GM18499 (cell line): ENCODE measurements at regions not wholly inside any gene's neighbourhood (a gene's known extent, or its start where the extent isn't known, plus 50 kb on each side); places are given as distances from the start of the nearest gene placed in this dataset.

Source experiments
- ATAC-seq: cut with Tn5 transposase; IDR thresholded peaks from one replicate; pipeline ENCODE4 v1.9.1; 2021; ENCODE audit warnings: moderate number of reproducible peaks; ENCODE audit not compliant: insufficient read depth, unreplicated experiment

GRCh38 chr1:57966751-57967406 is 543.0 kb upstream of the DAB1 start:
- no peak for ATAC-seq

GRCh38 chr1:57966340-57966739 is 542.5 kb upstream of the DAB1 start:
- ATAC-seq = no peak

- no peak for ATAC-seq
Observed at GRCh38 chr1:57963581-57963980, 539.7 kb upstream of the DAB1 start.

GRCh38 chr1:57959531-57960241 is 535.8 kb upstream of the DAB1 start:
- ATAC-seq = no peak

- no peak for ATAC-seq
Observed at GRCh38 chr1:57957576-57957975, 533.7 kb upstream of the DAB1 start.

DNA sequence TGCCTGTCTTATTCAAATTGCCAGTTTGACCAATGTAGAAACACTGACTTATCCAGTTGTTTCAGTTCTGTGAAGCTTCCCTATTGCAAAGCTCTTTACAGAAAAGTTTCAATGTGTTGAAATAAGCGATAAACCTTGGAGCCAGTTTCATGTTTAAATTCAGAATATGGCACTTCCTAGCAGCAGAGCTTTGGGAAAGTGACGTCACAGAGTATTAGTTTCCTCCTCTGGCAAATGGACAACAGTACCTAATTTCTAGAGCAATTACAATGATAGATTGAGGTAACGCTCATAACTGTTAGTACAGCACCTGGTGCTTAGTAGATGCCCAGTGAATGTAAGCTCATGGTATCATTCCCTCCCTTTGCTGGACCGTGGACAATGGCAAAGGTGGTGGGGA is 527.5 kb upstream of the DAB1 start:
- ATAC-seq = no peak

- ATAC-seq = no peak
Observed at GRCh38 chr1:57949168-57949567, 525.3 kb upstream of the DAB1 start.

DNA sequence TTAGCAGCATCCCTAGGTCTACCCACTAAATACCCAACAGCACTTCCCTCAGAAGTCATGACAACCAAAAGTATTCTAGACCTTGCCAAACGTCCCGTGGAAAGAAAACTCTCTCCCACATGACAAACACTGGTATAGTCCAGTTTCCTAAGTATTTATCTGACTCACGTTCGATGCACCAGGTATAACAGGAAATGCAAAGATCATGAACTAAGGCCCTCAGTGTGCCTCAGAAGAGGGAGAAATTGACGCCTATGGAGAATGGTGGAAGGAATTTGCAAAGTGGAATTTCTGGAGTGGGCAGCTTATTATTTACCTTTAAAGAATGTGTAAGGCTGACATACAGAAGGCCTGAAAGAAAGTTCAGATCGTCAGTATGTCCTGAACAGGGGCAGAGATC is 523.6 kb upstream of the DAB1 start:
- ATAC-seq = no peak

DNA sequence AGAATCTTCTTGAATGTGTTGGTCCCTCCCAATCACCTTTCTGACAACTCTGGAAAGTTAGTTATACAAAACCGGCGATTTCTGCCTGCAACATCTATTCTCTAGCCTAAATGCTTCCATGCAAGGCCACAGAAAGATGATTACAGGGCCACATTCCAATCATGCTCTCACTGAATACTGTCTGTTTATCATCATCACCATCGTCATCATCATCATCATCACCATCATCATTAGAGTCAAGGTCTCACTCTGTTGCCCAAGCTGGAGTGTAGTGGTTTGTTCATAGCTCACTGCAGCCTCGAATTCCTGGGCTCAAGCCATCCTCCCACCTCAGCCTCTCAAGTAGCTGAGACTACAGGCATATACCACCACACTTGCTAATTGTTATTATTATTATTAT is 521.2 kb upstream of the DAB1 start:
- no peak for ATAC-seq

- ATAC-seq = no peak
Observed at GRCh38 chr1:57943365-57943764, 519.5 kb upstream of the DAB1 start.

- ATAC-seq = no peak
Observed at GRCh38 chr1:57934745-57935144, 510.9 kb upstream of the DAB1 start.

GRCh38 chr1:57927003-57927402 is 503.1 kb upstream of the DAB1 start:
- ATAC-seq = no peak

DNA sequence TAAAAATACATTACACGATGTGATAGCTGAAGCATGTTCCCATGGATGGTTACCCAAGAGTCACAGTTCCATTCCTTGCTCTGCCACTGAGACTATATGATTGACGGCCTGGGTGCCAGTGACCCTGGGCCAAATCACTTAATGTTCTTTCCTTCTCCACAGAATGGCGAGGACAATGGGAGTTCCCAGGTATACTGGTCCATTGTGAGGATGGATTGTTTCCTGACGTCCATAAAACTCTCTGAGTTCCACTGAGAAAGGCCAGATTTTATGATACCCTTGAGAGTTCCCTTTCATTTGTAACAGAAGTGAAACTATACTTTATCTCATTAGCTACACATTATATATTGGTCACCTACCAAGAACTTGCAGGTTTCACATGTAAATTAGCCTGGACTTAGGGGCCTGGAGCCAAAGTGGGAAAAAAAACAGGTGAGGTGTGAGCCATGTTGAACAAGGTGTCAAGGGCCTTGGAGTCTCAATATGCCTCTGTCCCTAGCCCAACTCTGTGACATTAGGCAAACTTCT is 502.2 kb upstream of the DAB1 start:
- no peak for ATAC-seq

DNA sequence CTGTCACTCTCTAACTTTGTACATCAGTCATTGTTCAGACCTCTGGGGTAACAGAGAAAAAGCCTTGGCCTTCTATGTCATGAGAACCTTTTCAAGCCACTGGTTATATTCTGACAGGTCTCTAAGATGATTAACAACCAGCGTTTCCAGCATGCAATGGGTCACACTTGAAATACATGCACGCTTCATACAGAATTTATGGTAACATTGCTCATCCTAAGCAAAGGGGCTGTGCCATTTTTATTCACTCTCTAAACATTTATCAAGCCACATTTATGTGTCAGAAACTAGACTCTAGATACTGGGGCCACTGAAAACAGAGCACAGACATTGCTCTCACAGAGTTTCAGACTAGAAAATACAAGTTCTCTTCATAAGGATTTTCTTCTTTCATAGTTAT is 501.4 kb upstream of the DAB1 start:
- ATAC-seq = no peak

DNA sequence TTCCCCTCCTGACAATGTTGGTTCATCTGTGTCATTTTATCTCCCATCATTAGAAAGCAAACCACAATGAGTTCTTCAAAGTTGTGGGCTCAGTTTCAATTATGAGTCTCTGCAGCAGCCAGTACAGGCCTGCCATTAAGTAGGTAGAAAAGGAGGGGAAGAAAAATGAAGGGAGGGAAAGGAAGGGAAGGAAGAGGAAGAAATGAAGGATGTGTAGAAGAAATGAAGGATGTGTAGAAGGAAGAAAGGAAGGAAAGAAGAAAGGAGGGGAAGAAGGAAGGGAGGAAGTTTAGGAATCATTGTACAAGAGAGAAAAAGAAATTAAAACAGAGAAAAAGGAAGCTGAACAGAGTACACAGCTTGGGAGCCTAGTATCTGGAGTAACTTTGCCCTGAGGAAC is 498.3 kb upstream of the DAB1 start:
- ATAC-seq = no peak

- ATAC-seq = no peak
Observed at GRCh38 chr1:57916041-57916440, 492.2 kb upstream of the DAB1 start.

- ATAC-seq = no peak
Observed at GRCh38 chr1:57911427-57911826, 487.6 kb upstream of the DAB1 start.

GRCh38 chr1:57910782-57911181 is 486.9 kb upstream of the DAB1 start:
- ATAC-seq = no peak

- ATAC-seq = no peak
Observed at GRCh38 chr1:57910305-57910704, 486.4 kb upstream of the DAB1 start.

- ATAC-seq = no peak
Observed at GRCh38 chr1:57908147-57908890, 484.5 kb upstream of the DAB1 start.

DNA sequence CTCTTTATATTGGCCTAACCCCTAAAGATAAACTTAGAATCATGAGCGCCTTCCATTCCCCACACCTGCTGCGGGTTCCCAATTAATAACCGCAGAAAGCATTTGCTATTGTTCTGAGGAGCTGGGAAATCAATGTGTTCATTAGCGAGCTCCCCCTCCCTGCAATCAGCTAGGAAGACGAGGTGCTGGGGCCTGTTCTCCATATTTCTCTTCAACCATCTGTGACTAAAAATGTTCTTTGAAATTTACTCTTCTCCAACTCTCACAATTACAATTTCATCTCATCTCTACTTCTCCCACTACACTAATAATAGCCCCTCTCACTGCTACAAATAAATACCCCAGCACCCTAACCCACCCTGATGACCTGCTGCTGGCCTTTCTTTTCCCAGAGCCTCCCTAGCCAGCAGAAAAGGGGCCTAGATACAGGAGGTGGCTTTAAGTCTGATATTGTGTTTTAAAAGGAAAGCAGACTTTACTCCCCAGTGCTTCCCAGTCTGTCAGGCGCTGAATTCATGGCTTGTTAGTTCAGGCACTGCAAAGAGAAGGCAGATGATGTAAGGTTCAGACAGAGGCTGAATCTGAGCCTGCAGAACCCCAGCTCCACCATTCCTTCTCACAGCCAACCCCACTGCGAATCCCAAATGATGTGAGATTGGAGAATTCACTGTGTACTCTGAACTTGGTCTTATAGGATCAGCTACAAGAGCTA is 477.5 kb upstream of the DAB1 start:
- ATAC-seq = no peak
